UCSD-AML1 (cell line): ENCODE measurements at regions not wholly inside any gene's neighbourhood (a gene's known extent, or its start where the extent isn't known, plus 50 kb on each side); places are given as distances from the start of the nearest gene placed in this dataset.

Experiments
- DNase-seq: peaks from one replicate; lab custom pipeline; 2025; ENCODE audit not compliant: unreplicated experiment; lab: John Stamatoyannopoulos, UW

DNA sequence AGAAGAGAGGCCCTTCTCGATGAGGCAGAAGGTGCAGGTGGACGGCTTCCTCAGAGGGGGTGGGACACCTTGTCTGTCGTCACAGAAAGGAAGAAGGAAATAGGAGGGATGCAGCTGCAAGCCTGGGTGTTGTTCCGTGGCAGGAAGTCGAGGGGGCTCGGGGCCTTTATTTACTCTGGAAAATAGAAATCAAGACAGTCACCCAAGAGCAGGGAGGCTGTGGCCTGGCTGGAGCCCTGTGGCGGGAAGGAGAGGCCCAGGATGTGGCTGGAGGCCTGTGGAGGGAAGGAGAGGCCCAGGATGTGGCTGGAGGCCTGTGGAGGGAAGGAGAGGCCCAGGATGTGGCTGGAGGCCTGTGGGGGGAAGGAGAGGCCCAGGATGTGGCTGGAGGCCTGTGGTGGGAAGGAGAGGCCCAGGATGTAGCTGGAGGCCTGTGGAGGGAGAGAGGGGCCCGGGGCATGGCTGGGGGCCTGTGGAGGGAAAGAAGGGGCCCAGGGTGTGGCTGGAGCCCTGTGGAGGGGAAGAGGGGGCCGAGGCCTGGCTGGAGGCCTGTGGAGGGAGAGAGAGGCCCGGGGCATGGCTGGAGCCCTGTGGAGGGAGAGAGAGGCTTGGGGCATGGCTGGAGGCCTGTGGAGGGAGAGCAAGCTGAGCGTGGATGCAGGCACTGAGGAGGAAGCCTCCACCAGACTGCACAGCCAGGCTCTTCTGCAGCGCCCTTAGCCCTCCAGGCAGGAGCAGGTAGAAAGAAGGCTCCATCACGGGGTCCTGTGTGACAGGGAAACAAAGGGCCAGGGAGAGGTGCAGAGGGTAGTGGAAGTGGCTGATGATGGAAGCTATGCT lies 97.3 kb upstream of the SFMBT2 start:
- DNase-seq, result peak; percentile 79

GRCh38 chr10:7506571-7506970 lies 95.7 kb upstream of the SFMBT2 start:
- no peak for DNase-seq

DNA sequence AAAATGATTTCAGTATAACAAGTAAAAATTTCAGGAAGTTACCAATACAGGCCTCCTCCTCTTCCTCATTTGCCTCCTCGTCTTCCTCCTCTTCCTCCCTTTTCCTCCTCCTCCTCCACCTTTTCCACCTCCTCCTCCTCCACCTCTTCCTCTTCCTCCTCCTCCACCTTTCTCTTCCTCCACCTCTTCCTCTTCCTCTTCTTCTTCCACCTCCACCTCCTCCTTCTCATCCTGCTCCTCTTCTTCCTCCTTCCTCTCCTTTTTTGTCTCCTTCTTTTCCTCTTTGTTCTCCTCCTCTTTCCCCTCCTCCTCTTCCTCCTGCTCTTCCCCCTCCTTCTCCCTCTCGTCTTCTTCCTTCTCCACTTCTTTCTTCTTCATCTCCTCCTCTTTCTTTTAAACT lies 94.4 kb upstream of the SFMBT2 start:
- no peak for DNase-seq

GRCh38 chr10:7503190-7503589 lies 92.4 kb upstream of the SFMBT2 start:
- no peak for DNase-seq

DNA sequence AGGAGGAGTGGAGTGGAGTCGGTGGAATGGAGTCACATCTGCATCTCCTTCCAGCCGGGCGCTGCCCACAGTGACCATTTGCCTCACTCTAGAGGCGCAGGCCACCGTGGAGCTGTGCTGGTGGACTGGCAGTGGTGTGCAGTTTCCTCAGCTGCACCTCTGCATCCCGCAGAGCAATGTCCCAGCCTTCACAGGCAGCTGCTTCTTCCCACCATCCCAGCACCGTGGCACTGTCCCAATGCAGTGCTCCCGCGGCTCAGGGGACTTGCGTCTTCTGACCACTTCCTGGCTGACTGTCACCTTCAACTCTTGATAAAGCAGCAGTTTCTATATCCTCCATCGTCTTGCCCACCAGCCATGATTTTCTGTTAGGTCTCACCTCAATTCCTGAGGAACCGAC lies 90.3 kb upstream of the SFMBT2 start:
- no peak for DNase-seq

- DNase-seq, result no peak
Observed at GRCh38 chr10:7498111-7498510, 87.3 kb upstream of the SFMBT2 start.

GRCh38 chr10:7493996-7494395 lies 83.2 kb upstream of the SFMBT2 start:
- DNase-seq, result no peak

- no peak for DNase-seq
Observed at GRCh38 chr10:7492660-7493046, 81.8 kb upstream of the SFMBT2 start.

GRCh38 chr10:7491949-7492659 lies 81.3 kb upstream of the SFMBT2 start:
- DNase-seq, result no peak

DNA sequence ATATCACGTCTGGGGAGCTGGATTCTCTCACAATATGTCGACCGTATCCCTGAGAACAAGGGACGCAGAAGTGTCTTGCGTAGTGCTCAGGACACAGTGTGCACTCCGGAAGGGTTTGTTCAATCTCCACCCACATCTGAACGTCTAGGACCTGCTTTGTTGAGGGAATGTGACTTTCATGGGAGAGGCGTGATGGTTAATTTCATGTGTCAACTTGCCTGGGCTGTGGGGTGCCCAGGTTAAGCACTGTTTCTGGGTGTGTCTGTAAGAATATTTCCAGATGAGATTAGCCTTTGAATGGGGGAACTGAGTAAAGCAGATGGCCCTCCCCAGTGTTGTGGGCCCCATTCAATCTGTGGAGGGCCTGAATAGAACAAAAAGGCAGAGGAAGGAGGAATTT lies 80.4 kb upstream of the SFMBT2 start:
- no peak for DNase-seq

DNA sequence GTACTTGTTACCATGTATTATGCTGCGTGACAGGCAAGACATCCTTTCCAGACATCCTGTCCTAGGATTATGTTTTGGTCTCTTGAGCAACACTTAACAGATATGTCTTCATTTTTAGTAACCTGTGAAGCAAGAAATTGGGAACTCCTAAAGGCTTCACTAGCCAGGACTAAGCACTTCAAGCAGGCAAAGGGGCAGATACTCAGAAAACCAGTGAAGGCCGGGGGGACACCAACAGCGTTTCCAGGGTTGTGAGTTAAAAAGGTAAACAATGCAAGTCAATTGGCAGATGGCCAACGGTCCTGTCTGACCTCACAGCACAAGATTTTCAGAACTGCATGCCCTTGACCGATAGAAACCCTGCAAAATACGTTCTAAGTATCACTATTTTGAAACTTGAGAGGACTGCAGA lies 77.6 kb upstream of the SFMBT2 start:
- DNase-seq, result no peak

- DNase-seq, result no peak
Observed at GRCh38 chr10:7487528-7487927, 76.7 kb upstream of the SFMBT2 start.

- no peak for DNase-seq
Observed at GRCh38 chr10:7486528-7486927, 75.7 kb upstream of the SFMBT2 start.

DNA sequence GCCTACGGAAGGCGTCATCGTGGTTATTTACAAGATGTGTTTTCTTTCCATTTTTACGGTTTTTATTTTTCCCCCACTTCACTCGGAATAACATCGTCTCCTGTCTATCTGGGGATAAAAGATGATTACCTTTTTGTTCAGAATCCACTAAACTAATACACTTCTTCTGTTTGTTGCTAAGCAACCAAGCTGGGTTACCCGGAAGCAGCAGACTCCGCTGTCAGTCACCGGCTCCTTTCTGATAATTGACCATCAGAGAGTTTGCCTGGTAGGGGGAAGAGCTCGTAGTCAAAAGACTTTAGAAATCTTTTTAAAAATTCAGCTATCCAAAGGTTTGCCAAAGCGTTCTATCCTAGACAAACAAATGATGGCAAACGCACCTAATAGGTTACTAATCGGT lies 75.0 kb upstream of the SFMBT2 start:
- DNase-seq, result no peak

DNA sequence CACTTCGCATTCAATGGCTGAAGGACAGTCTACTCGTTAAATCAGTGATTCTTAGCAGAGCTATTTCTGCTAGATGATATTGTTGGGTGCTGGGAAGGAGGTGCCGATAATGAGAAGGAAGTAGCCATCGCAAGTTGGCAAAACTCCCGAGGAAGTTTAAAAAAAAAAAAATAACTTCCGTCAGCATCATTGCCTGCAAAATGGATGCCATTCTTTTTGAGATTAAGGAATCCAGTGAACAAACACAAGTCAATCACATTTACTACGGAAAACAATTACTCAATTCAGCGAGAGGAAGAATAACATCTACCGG lies 74.4 kb upstream of the SFMBT2 start:
- no peak for DNase-seq

GRCh38 chr10:7484456-7485243 lies 73.8 kb upstream of the SFMBT2 start:
- no peak for DNase-seq

DNA sequence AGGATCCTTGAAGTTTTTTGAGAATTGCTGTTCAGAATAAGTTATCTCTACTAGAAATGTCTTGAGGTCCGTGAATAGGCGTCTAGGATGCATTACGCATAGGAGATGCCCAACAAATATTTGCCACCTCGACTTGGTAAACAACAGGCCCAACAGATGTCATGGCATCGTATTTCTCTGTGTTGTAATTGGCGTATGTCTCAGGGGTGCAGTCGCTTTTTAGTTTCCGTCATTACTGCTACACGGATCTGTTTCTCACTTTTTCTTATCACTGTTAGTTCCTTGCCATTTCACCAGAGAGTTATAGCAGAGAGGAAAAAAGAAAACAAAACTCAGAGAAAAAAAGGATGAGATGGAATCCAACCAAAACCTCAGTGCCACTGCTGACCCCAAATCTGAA lies 73.0 kb upstream of the SFMBT2 start:
- no peak for DNase-seq

DNA sequence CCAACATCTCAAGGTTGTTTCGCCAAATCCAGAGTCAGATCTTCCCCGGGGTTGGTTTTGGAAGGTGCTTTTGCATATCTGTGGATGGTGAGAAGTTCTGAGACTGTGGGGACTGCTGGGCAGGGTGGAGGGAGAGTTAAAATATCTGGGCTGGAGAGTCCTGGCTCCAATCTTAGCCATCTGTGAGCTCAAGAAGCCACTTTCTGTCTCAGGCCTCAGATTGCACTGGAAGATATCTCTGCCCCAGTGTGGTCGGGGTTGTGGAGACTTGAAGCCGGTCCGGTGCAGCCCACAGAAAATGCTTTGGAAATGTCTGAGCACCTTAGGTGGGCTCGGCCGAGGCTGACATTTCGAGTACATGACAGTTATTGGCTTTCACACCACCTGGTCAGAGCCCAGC lies 72.2 kb upstream of the SFMBT2 start:
- no peak for DNase-seq

- DNase-seq, result no peak
Observed at GRCh38 chr10:7481368-7481765, 70.5 kb upstream of the SFMBT2 start.

DNA sequence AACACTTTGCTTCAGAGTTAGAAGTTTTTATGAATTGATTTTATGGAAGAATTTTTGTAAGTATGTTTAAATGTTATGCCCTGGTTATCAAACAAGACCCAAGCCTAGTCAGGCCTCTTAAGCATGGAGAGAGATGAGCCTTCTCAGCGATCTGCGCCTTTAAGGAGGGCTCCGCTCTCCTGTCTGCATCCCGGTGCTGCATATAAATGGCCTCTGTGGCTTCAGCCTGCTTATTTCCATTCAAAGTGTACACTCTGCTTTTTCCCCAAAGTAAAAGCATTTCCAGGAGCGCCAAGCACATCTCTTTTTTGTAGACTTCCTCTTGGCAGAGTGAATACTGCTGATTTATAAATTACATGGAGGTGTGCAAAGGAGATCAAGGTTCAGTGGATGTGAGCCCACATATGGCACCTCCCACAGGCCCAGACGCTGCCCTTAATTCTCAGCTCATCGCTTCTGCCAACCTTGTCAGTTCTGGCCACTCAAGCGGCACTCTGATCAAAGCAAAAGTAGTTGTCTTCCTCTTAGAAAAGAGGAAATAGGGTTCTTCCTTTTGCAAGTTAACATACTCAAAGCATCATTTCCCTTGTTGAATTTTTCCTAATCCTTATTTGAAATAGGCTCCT lies 70.0 kb upstream of the SFMBT2 start:
- peak; percentile 29 for DNase-seq

DNA sequence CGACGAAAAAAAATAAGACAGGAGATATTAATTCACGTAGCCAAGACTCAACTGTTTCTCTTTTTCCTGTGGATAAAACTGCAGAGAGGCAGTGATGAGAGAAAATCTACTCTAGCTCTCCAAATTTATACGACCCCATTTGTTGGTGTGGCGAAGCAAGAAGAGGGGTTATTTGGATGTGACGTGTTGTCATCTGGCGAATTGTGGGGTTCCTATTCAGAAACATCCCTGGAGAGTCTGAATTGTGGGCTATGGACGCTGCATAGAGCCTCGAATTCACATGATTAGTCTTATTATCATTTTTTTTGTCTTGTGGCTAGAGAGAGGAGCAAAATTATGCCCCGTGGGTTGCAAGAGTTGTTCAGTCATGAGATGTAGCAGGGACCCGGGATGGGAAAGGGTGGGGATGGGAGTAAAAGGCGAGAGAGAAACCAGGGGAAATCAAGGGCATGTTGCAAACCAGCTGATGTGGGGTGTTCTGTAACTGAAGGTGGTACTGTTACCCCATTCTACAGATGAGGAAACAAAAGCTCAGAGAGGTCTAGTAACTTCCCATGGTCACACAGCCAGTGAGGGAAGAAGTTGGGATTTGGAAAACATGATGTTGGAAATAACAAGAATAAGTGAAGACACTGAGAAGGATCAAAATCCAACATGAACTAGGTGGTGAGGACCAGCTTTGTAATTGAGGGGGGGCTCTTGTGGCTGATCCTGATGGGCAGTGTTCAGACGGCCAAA lies 69.2 kb upstream of the SFMBT2 start:
- no peak for DNase-seq
